ENCODE measurements at regions not wholly inside any gene's neighbourhood (a gene's known extent, or its start where the extent isn't known, plus 50 kb on each side); places are given as distances from the start of the nearest gene placed in this dataset.

- TF ChIP-seq CTCF (IDR thresholded peaks at IDR 0.05) (no peak), POLR2A (IDR thresholded peaks at IDR 0.05) (no peak)
Observed at GRCh38 chr2:114046373-114046772, 156.5 kb downstream of the ACTR3 start.

Measured in lower leg skin (tissue), 3 donors.